Sigmoid colon (tissue), 6 donors: ENCODE measurements at regions not wholly inside any gene's neighbourhood (a gene's known extent, or its start where the extent isn't known, plus 50 kb on each side); places are given as distances from the start of the nearest gene placed in this dataset.

Source experiments
- DNase-seq: peaks from one replicate; pipeline ENCODE4 v3.0.0-alpha.2; 2019
- H3K27ac ChIP-seq, 4 donors: fragments of 200-600 bp; sonication (generic); one replicate each; pipeline ENCODE4 v1.5.1; 2016 to 2019; ENCODE audit warnings: mild to moderate bottlenecking in 1 of 4
- H3K27me3 ChIP-seq, 3 donors: fragments of 200-600 bp; sonication (generic); one replicate each; pipeline ENCODE4 v1.5.1; 2019; ENCODE audit warnings: mild to moderate bottlenecking in 1 of 3
- H3K36me3 ChIP-seq, 4 donors: fragments of 200-600 bp; sonication (generic); one replicate each; pipeline ENCODE4 v1.5.1; 2016 to 2019
- H3K4me1 ChIP-seq, 4 donors: fragments of 200-600 bp; sonication (generic); one replicate each; pipeline ENCODE4 v1.5.1; 2017 to 2019
- H3K4me3 ChIP-seq, 4 donors: fragments of 200-600 bp; sonication (generic); one replicate each; pipeline ENCODE4 v1.5.1; 2017 to 2019; ENCODE audit warnings: mild to moderate bottlenecking in 2 of 4, moderate library complexity in 1 of 4
- H3K9me3 ChIP-seq, 4 donors: fragments of 200-600 bp in 3 of 4; sonication (generic) in 3 of 4; one replicate each; pipeline versions ENCODE4 v1.5.1 to v1.6.1; 2013 to 2019
- CTCF ChIP-seq, 4 experiments: fragments of 450-650 bp in 3 of 4; fragments of 200-600 bp in 1 of 4; IDR thresholded peaks; one replicate each; pipeline ENCODE4 v1.5.1; 2016 to 2019; ENCODE audit warnings: antibody characterized with exemption in 4 of 4, mild to moderate bottlenecking in 3 of 4, moderate library complexity in 2 of 4
- EP300 ChIP-seq, 4 donors: sonication (generic); formaldehyde crosslinking; IDR thresholded peaks; one replicate each; pipeline ENCODE4 v1.6.1; 2017; ENCODE audit warnings: antibody characterized with exemption in 4 of 4
- POLR2A ChIP-seq, 2 donors: fragments of 450-650 bp; IDR thresholded peaks; one replicate each; pipeline ENCODE4 v1.6.1; 2016; ENCODE audit warnings: antibody characterized with exemption in 2 of 2, mild to moderate bottlenecking in 2 of 2, moderate library complexity in 2 of 2
- POLR2AphosphoS5 ChIP-seq, 4 donors: sonication (generic); formaldehyde crosslinking; IDR thresholded peaks; one replicate each; pipeline ENCODE4 v1.6.1; 2017; ENCODE audit warnings: antibody characterized with exemption in 4 of 4
- WGBS, 2 donors: extraction: QIAGEN DNeasy Blood & Tissue Kit; methylation state at CpG; one replicate each; pipeline ENCODE4 v1.1.7; 2013; 5-methylcytosine and 5-hydroxymethylcytosine counted together
- intact Hi-C: fragments of 100-400 bp; cut with DNase I; formaldehyde crosslinking; loops from one replicate; pipeline ENCODE4 v1.15.1; 2023
- donor health status: healthy with polysubstance abuse.
- donor health status: healthy.

- no peak for DNase-seq
- H3K4me3 ChIP-seq: no peak overlapping the region
- 82 to 86% methylated on average over 1 of the region's 1 CpG for WGBS, 2 donors
- H3K4me1 ChIP-seq: no peaks in the 10 kb centered on the region
- no peaks in the 10 kb centered on the region for H3K9me3 ChIP-seq
- H3K36me3 ChIP-seq: no peaks in the 10 kb centered on the region
- intact Hi-C loops: no loop called here
- no peaks in the 10 kb centered on the region for H3K27me3 ChIP-seq
- H3K27ac ChIP-seq: no peak overlapping the region
- TF ChIP-seq CTCF (IDR thresholded peaks at IDR 0.05) (no peak), POLR2A (IDR thresholded peaks at IDR 0.05) (no peak), POLR2AphosphoS5 (IDR thresholded peaks at IDR 0.05) (no peak), EP300 (IDR thresholded peaks at IDR 0.05) (no peak)
Measured at GRCh38 chr4:28469387-28469786, 1608.7 kb downstream of the STIM2 start.

- TF ChIP-seq POLR2AphosphoS5 (IDR thresholded peaks at IDR 0.05) (no peak), EP300 (IDR thresholded peaks at IDR 0.05) (no peak), CTCF (IDR thresholded peaks at IDR 0.05) (no peak), POLR2A (IDR thresholded peaks at IDR 0.05) (no peak)
Measured at GRCh38 chr4:28469886-28470285, 1609.2 kb downstream of the STIM2 start.

DNA sequence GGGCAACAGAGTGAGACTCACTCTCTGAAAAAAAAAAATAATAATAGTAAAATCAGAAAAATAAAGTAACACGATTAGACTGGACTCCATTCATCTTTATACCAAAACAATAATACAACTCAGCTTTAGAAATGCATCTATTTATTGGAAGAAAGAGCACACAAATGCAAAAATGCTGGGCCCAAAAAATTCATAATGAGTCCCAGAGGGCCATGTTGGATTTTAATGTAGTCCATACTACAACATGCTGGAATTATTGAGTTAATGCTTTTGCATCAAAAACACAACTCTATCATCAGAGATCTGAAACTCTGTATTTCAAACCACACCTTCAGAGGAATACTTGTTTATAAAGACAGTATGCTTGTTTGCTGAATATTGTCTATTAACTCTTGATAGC lies 1614.7 kb downstream of the STIM2 start:
- Histone ChIP-seq H3K27ac (no peak overlapping the region), H3K27me3 (no peaks in the 10 kb centered on the region), H3K4me3 (no peak overlapping the region), H3K4me1 (peaks cover 0 to 8% (median 7%) of the 10 kb centered on the region in 4 donors), H3K36me3 (no peaks in the 10 kb centered on the region), H3K9me3 (no peaks in the 10 kb centered on the region)
- intact Hi-C loops: no loop called here
- no peak for DNase-seq
- TF ChIP-seq POLR2AphosphoS5 (IDR thresholded peaks at IDR 0.05): no peak
- TF ChIP-seq EP300 (IDR thresholded peaks at IDR 0.05): no peak
- no peak for TF ChIP-seq POLR2A (IDR thresholded peaks at IDR 0.05)
- no peak for TF ChIP-seq CTCF (IDR thresholded peaks at IDR 0.05)
- 93 to 94% methylated on average over 1 of the region's 1 CpG for WGBS, 2 donors

More at GRCh38 chr4:28469886-28470285, 1609.2 kb downstream of the STIM2 start:
- Histone ChIP-seq H3K27me3 (no peaks in the 10 kb centered on the region), H3K27ac (no peak overlapping the region), H3K9me3 (no peaks in the 10 kb centered on the region), H3K36me3 (no peaks in the 10 kb centered on the region), H3K4me1 (no peaks in the 10 kb centered on the region), H3K4me3 (no peak overlapping the region)
- 79% methylated on average over 2 of the region's 2 CpGs for WGBS, 2 donors
- DNase-seq: no peak
- intact Hi-C loops: no loop called here

- intact Hi-C loops: no loop called here
- TF ChIP-seq POLR2A (IDR thresholded peaks at IDR 0.05) (no peak), CTCF (IDR thresholded peaks at IDR 0.05) (no peak), EP300 (IDR thresholded peaks at IDR 0.05) (no peak), POLR2AphosphoS5 (IDR thresholded peaks at IDR 0.05) (no peak)
- H3K4me1 ChIP-seq: peaks cover 0 to 8% (median 7%) of the 10 kb centered on the region in 4 donors
- DNase-seq: no peak
- no peaks in the 10 kb centered on the region for H3K9me3 ChIP-seq
- no peaks in the 10 kb centered on the region for H3K27me3 ChIP-seq
- WGBS, 2 donors: 81% methylated on average over 3 of the region's 3 CpGs
- no peak overlapping the region for H3K27ac ChIP-seq
- H3K4me3 ChIP-seq: no peak overlapping the region
- H3K36me3 ChIP-seq: no peaks in the 10 kb centered on the region
Measured at GRCh38 chr4:28479666-28480065, 1619.0 kb downstream of the STIM2 start.

DNA sequence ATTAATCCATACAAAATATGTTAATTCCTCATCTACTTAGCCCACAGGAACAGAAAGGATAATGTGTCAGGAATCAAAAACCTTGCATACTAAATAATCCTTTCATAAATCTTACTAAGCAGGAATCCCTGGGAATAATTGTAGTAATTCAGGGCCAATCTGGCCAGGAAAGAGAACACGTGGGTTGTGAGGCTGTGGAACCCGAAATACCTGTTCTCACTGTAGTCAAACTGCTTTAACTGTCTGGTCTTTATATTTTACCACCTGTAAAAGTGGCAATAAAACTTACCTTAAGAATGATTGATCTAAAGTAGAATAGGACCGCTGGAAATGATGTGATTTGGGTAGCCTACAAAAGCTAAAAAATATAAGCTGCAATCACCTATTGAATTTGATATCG lies 1620.9 kb downstream of the STIM2 start:
- H3K27me3 ChIP-seq: no peaks in the 10 kb centered on the region
- peaks cover 0 to 8% (median 6%) of the 10 kb centered on the region in 4 donors for H3K4me1 ChIP-seq
- no peaks in the 10 kb centered on the region for H3K36me3 ChIP-seq
- no peak for TF ChIP-seq EP300 (IDR thresholded peaks at IDR 0.05)
- no peak for TF ChIP-seq CTCF (IDR thresholded peaks at IDR 0.05)
- no peak for TF ChIP-seq POLR2AphosphoS5 (IDR thresholded peaks at IDR 0.05)
- no peak for TF ChIP-seq POLR2A (IDR thresholded peaks at IDR 0.05)
- no peak overlapping the region for H3K27ac ChIP-seq
- no peaks in the 10 kb centered on the region for H3K9me3 ChIP-seq
- no peak for DNase-seq
- no peak overlapping the region for H3K4me3 ChIP-seq
- 16 to 69% methylated on average over 4 of the region's 4 CpGs for WGBS, 2 donors
- intact Hi-C loops: no loop called here
